ENCODE measurements at regions not wholly inside any gene's neighbourhood (a gene's known extent, or its start where the extent isn't known, plus 50 kb on each side); places are given as distances from the start of the nearest gene placed in this dataset.

DNA sequence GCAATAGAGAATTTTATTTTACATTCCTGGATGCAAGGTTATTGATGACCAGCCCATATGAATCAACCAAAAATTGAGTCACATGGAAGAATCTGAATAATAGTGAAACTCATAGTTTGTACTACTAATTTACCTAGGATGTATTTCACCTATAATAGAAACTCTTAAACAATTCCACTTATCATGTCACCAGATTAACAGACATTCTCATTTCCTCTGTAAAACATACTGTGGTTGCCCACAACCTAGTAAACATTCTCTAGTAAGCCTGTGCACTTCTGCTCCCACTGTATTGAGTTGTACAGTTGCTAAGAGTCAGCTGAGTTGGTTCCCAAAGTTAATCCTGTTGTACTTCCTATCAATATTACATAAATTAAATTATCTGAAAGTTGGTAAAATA lies 196.6 kb upstream of the TMTC1 start (continued):
- TF ChIP-seq, protein P1, sequence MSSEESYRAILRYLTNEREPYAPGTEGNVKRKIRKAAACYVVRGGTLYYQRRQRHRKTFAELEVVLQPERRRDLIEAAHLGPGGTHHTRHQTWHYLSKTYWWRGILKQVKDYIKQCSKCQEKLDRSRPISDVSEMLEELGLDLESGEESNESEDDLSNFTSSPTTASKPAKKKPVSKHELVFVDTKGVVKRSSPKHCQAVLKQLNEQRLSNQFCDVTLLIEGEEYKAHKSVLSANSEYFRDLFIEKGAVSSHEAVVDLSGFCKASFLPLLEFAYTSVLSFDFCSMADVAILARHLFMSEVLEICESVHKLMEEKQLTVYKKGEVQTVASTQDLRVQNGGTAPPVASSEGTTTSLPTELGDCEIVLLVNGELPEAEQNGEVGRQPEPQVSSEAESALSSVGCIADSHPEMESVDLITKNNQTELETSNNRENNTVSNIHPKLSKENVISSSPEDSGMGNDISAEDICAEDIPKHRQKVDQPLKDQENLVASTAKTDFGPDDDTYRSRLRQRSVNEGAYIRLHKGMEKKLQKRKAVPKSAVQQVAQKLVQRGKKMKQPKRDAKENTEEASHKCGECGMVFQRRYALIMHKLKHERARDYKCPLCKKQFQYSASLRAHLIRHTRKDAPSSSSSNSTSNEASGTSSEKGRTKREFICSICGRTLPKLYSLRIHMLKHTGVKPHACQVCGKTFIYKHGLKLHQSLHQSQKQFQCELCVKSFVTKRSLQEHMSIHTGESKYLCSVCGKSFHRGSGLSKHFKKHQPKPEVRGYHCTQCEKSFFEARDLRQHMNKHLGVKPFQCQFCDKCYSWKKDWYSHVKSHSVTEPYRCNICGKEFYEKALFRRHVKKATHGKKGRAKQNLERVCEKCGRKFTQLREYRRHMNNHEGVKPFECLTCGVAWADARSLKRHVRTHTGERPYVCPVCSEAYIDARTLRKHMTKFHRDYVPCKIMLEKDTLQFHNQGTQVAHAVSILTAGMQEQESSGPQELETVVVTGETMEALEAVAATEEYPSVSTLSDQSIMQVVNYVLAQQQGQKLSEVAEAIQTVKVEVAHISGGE (tag by site-specific recombination; conservative IDR thresholded peaks at IDR 0.05; ENCODE audit: low read depth): no peak

DNA sequence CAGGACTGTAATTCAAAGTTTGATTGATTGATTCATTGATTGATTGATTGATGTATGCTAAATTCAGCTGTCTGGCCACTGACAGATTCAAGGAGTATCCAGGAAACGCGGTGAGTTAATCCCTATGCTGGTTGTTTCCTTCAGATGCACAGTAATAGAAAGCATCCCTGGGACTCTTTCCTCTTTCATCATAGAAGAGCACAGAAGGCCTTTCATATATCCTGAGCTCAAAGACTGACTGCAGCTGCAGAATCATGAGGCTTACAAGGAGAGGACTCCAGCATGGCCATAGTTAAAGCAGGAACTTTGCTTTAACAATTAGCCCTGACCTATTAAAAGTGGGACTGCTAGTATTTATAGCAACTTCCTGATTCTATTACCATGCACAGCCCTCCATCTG lies 187.7 kb upstream of the TMTC1 start:
- Histone ChIP-seq H3K27ac (ENCODE audit: extremely low read depth, low read depth, low read length) (no peak overlapping the region), H3K36me3 (ENCODE audit: control insufficient read depth in 2 of 2, insufficient read depth in 1 of 2, low read length in 2 of 2) (no peaks in the 10 kb centered on the region), H3K4me3 (ENCODE audit: low read depth, low read length) (no peak overlapping the region), H3K9me3 (ENCODE audit: control insufficient read depth, insufficient read depth, low read depth, low read length) (no peaks in the 10 kb centered on the region), H3K4me1 (ENCODE audit: control insufficient read depth, insufficient read depth, low read length) (no peaks in the 10 kb centered on the region)
- ChIA-PET POLR2A (no interaction called here), CTCF (no interaction called here)
- TF ChIP-seq ZNF266 (tag by site-specific recombination; IDR thresholded peaks at IDR 0.05; ENCODE audit: low read depth): no peak
- TF ChIP-seq MZF1 (tag by site-specific recombination; IDR thresholded peaks at IDR 0.05; ENCODE audit: borderline replicate concordance): no peak

- Histone ChIP-seq H3K4me1 (ENCODE audit: control insufficient read depth, insufficient read depth, low read length) (no peaks in the 10 kb centered on the region), H3K4me3 (ENCODE audit: low read depth, low read length) (no peak overlapping the region), H3K9me3 (ENCODE audit: control insufficient read depth, insufficient read depth, low read depth, low read length) (no peaks in the 10 kb centered on the region), H3K36me3 (ENCODE audit: control insufficient read depth in 2 of 2, insufficient read depth in 1 of 2, low read length in 2 of 2) (no peaks in the 10 kb centered on the region), H3K27ac (ENCODE audit: extremely low read depth, low read depth, low read length) (no peak overlapping the region)
- TF ChIP-seq ZNF707 (tag by site-specific recombination; IDR thresholded peaks at IDR 0.05) (no peak), WT1 (tag by site-specific recombination; IDR thresholded peaks at IDR 0.05) (no peak), HOXC10 (CRISPR knock-in tag; IDR thresholded peaks at IDR 0.05) (no peak), MEIS1 (CRISPR knock-in tag; IDR thresholded peaks at IDR 0.05; ENCODE audit: borderline replicate concordance) (no peak), ZNF211 (tag by site-specific recombination; IDR thresholded peaks at IDR 0.05; ENCODE audit: low read depth) (no peak), HOXD13 (CRISPR knock-in tag; IDR thresholded peaks at IDR 0.05; ENCODE audit: borderline replicate concordance) (no peak), GLI4 (tag by site-specific recombination; IDR thresholded peaks at IDR 0.05) (no peak), YY1 (tag by site-specific recombination; IDR thresholded peaks at IDR 0.05) (no peak), ZBTB1 (tag by site-specific recombination; IDR thresholded peaks at IDR 0.05) (no peak)
- POLR2A ChIA-PET: no interaction called here
- CTCF ChIA-PET: no interaction called here
Observed at GRCh38 chr12:29970501-29970900, 186.8 kb upstream of the TMTC1 start.

DNA sequence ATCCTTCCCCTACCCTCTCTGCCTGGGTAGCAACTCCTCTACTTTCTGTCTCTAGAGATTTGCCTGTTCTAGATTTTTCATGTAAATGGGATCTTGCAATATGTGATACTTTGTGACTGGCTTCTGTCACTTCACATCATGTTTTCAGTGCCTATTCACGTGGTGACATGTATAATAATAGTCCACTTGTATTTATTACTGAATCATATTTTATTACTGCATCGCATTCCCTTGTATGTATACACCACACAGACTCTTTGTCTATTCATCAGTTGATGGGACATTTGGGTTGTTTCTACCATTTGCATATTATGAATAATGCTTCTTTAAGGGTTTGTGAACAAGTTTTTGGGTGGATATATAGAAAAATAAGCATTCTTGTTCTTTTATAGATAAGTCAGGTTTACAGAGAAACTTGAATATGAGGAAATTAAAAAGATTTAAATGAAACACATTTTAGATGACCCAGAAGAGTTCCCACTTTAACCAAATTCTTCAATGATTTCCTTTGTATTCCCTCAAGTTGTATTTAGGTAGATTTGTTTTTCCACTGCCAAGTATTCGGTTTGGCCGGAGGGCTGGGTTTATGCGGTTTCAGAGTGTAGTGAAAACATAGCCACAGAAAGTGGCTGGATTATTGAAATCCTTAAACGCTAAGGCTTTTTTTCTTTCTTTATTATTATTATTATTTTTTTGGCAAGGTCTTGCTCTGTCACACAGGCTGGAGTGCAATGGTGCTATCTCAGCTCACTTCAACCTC lies 178.7 kb upstream of the TMTC1 start:
- Histone ChIP-seq H3K4me3 (ENCODE audit: low read depth, low read length) (no peak overlapping the region), H3K27ac (ENCODE audit: extremely low read depth, low read depth, low read length) (no peak overlapping the region), H3K36me3 (ENCODE audit: control insufficient read depth in 2 of 2, insufficient read depth in 1 of 2, low read length in 2 of 2) (no peaks in the 10 kb centered on the region), H3K4me1 (ENCODE audit: control insufficient read depth, insufficient read depth, low read length) (no peaks in the 10 kb centered on the region), H3K9me3 (ENCODE audit: control insufficient read depth, insufficient read depth, low read depth, low read length) (no peaks in the 10 kb centered on the region)
- CTCF ChIA-PET: no interaction called here
- no peak for TF ChIP-seq WT1 (tag by site-specific recombination; IDR thresholded peaks at IDR 0.05)
- TF ChIP-seq ZNF10 (tag by site-specific recombination; IDR thresholded peaks at IDR 0.05): 0 out of 2 replicates have a peak, but pooled peaks have one; percentile 28
- POLR2A ChIA-PET: no interaction called here

DNA sequence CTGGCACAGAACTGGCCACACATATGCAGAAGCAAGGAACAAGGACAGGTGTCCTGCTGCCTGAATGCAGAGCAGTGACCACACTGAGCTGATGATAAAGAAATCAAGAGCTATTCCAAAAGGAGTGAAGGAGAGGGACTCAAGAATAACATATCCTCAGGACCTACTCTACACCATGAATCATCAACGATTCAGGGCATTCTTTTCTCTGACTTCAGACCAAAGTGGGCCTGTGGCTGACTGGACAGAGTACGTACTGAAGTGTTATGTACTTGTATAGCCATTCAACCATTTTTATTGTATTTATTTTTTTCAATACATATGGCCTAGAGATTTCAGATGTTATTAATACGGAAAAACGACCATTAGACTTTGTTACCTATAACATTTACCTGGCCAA lies 177.5 kb upstream of the TMTC1 start:
- ChIA-PET CTCF (no interaction called here), POLR2A (no interaction called here)
- no peak for TF ChIP-seq ZNF621 (tag by site-specific recombination; IDR thresholded peaks at IDR 0.05)
- no peak for TF ChIP-seq SP3 (tag by site-specific recombination; IDR thresholded peaks at IDR 0.05)
- no peak for TF ChIP-seq ZNF560 (tag by site-specific recombination; IDR thresholded peaks at IDR 0.05; ENCODE audit: borderline replicate concordance)
- TF ChIP-seq ZNF670 (tag by site-specific recombination; IDR thresholded peaks at IDR 0.05; ENCODE audit: low read depth): no peak
- no peak for TF ChIP-seq ZNF140 (tag by site-specific recombination; IDR thresholded peaks at IDR 0.05)
- TF ChIP-seq ZNF302 (tag by site-specific recombination; IDR thresholded peaks at IDR 0.05; ENCODE audit: low read depth): no peak
- TF ChIP-seq ZNF133 (tag by site-specific recombination; IDR thresholded peaks at IDR 0.05): no peak
- TF ChIP-seq, protein P2, sequence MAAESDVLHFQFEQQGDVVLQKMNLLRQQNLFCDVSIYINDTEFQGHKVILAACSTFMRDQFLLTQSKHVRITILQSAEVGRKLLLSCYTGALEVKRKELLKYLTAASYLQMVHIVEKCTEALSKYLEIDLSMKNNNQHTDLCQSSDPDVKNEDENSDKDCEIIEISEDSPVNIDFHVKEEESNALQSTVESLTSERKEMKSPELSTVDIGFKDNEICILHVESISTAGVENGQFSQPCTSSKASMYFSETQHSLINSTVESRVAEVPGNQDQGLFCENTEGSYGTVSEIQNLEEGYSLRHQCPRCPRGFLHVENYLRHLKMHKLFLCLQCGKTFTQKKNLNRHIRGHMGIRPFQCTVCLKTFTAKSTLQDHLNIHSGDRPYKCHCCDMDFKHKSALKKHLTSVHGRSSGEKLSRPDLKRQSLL (tag by site-specific recombination; IDR thresholded peaks at IDR 0.05): no peak

More for the DNA sequence above, 177.5 kb upstream of the TMTC1 start:
- no peak overlapping the region for H3K4me3 ChIP-seq (ENCODE audit: low read depth, low read length)
- no peaks in the 10 kb centered on the region for H3K36me3 ChIP-seq (ENCODE audit: control insufficient read depth in 2 of 2, insufficient read depth in 1 of 2, low read length in 2 of 2)
- no peaks in the 10 kb centered on the region for H3K4me1 ChIP-seq (ENCODE audit: control insufficient read depth, insufficient read depth, low read length)
- no peaks in the 10 kb centered on the region for H3K9me3 ChIP-seq (ENCODE audit: control insufficient read depth, insufficient read depth, low read depth, low read length)
- no peak overlapping the region for H3K27ac ChIP-seq (ENCODE audit: extremely low read depth, low read depth, low read length)

Measured in HEK293 (cell line).